ENCODE measurements at regions not wholly inside any gene's neighbourhood (a gene's known extent, or its start where the extent isn't known, plus 50 kb on each side); places are given as distances from the start of the nearest gene placed in this dataset.

- TF ChIP-seq CTCF (IDR thresholded peaks at IDR 0.05; ENCODE audit: unreplicated experiment) = no peak
- Mint-ChIP-seq H3K9me3 (peaks cover 5% of the 10 kb centered on the region), H3K36me3 (no peaks in the 10 kb centered on the region), H3K27me3 (ENCODE audit: low read depth) (no peaks in the 10 kb centered on the region), H3K4me3 (no peak overlapping the region), H3K27ac (no peak overlapping the region), H3K4me1 (no peaks in the 10 kb centered on the region)
- DNase-seq (ENCODE audit: low spot score in 2 of 2, unreplicated experiment in 2 of 2) = no peak
Measured at GRCh38 chr1:74908131-74908530, 175.2 kb downstream of the TYW3 start.

GRCh38 chr1:74908797-74909196, 175.8 kb downstream of the TYW3 start:
- H3K4me1 Mint-ChIP-seq = no peaks in the 10 kb centered on the region
- H3K27me3 Mint-ChIP-seq (ENCODE audit: low read depth) = no peaks in the 10 kb centered on the region
- no peak overlapping the region for H3K4me3 Mint-ChIP-seq
- DNase-seq (ENCODE audit: low spot score in 2 of 2, unreplicated experiment in 2 of 2) = no peak
- no peaks in the 10 kb centered on the region for H3K36me3 Mint-ChIP-seq
- H3K27ac Mint-ChIP-seq = no peak overlapping the region
- TF ChIP-seq CTCF (IDR thresholded peaks at IDR 0.05; ENCODE audit: unreplicated experiment) = no peak
- H3K9me3 Mint-ChIP-seq = peaks cover 5% of the 10 kb centered on the region

GRCh38 chr1:74913978-74914377, 181.0 kb downstream of the TYW3 start:
- Mint-ChIP-seq H3K36me3 (no peaks in the 10 kb centered on the region), H3K4me3 (no peak overlapping the region), H3K27me3 (ENCODE audit: low read depth) (no peaks in the 10 kb centered on the region), H3K9me3 (peaks cover 41% of the 10 kb centered on the region), H3K27ac (no peak overlapping the region), H3K4me1 (no peaks in the 10 kb centered on the region)
- no peak for DNase-seq (ENCODE audit: low spot score in 2 of 2, unreplicated experiment in 2 of 2)
- TF ChIP-seq CTCF (IDR thresholded peaks at IDR 0.05; ENCODE audit: unreplicated experiment) = no peak

GRCh38 chr1:74933500-74933899, 200.5 kb downstream of the TYW3 start:
- Mint-ChIP-seq H3K4me3 (no peak overlapping the region), H3K4me1 (no peaks in the 10 kb centered on the region), H3K9me3 (peaks cover 29% of the 10 kb centered on the region), H3K36me3 (no peaks in the 10 kb centered on the region), H3K27me3 (ENCODE audit: low read depth) (no peaks in the 10 kb centered on the region), H3K27ac (no peak overlapping the region)
- no peak for TF ChIP-seq CTCF (IDR thresholded peaks at IDR 0.05; ENCODE audit: unreplicated experiment)
- no peak for DNase-seq (ENCODE audit: low spot score in 2 of 2, unreplicated experiment in 2 of 2)

GRCh38 chr1:74935446-74935845, 198.7 kb upstream of the LHX8 start:
- Mint-ChIP-seq H3K4me3 (no peak overlapping the region), H3K27ac (no peak overlapping the region), H3K36me3 (no peaks in the 10 kb centered on the region), H3K9me3 (peaks cover 10% of the 10 kb centered on the region), H3K27me3 (ENCODE audit: low read depth) (peaks cover 3% of the 10 kb centered on the region), H3K4me1 (no peaks in the 10 kb centered on the region)
- TF ChIP-seq CTCF (IDR thresholded peaks at IDR 0.05; ENCODE audit: unreplicated experiment) = no peak
- no peak for DNase-seq (ENCODE audit: low spot score in 2 of 2, unreplicated experiment in 2 of 2)

- Mint-ChIP-seq H3K4me3 (no peak overlapping the region), H3K4me1 (no peaks in the 10 kb centered on the region), H3K36me3 (no peaks in the 10 kb centered on the region), H3K27me3 (ENCODE audit: low read depth) (peaks cover 3% of the 10 kb centered on the region), H3K9me3 (peaks cover 4% of the 10 kb centered on the region), H3K27ac (no peak overlapping the region)
- DNase-seq (ENCODE audit: low spot score in 2 of 2, unreplicated experiment in 2 of 2) = no peak
- TF ChIP-seq CTCF (IDR thresholded peaks at IDR 0.05; ENCODE audit: unreplicated experiment) = no peak
Measured at GRCh38 chr1:74937176-74937575, 197.0 kb upstream of the LHX8 start.
